Gastroesophageal sphincter (tissue), 4 donors: ENCODE measurements at regions not wholly inside any gene's neighbourhood (a gene's known extent, or its start where the extent isn't known, plus 50 kb on each side); places are given as distances from the start of the nearest gene placed in this dataset.

Experiments used
- ATAC-seq: fragments of 150-250 bp; one replicate; pipeline ENCODE4 v1.9.1; 2016; ENCODE audit warnings: mild to moderate bottlenecking, moderate library complexity
- H3K27ac ChIP-seq, 4 donors: fragments of 200-600 bp; sonication (generic) in 3 of 4; 1 replicate in 3 of 4; 2 replicates in 1 of 4; pipeline ENCODE4 v1.5.1; 2016 to 2019
- H3K27me3 ChIP-seq: fragments of 200-600 bp; sonication (generic); one replicate; pipeline ENCODE4 v1.5.1; 2019
- H3K36me3 ChIP-seq, 2 donors: fragments of 200-600 bp; sonication (generic); one replicate each; pipeline ENCODE4 v1.5.1; 2019; ENCODE audit warnings: control low read depth in 1 of 2
- H3K4me1 ChIP-seq, 3 donors: fragments of 200-600 bp; sonication (generic); 1 replicate in 2 of 3; 2 replicates in 1 of 3; pipeline ENCODE4 v1.5.1; 2016 to 2019; ENCODE audit warnings: control low read depth in 2 of 3
- H3K4me3 ChIP-seq, 2 donors: fragments of 200-600 bp; sonication (generic); one replicate each; pipeline ENCODE4 v1.5.1; 2019; ENCODE audit warnings: mild to moderate bottlenecking in 1 of 2, moderate library complexity in 1 of 2
- H3K9me3 ChIP-seq, 3 donors: fragments of 200-600 bp; sonication (generic); one replicate each; pipeline ENCODE4 v1.5.1; 2017 to 2019; ENCODE audit warnings: control low read depth in 2 of 3
- EP300 ChIP-seq: sonication (generic); formaldehyde crosslinking; IDR thresholded peaks from one replicate; pipeline ENCODE4 v1.6.1; 2017; ENCODE audit warnings: antibody characterized with exemption, mild to moderate bottlenecking
- POLR2A ChIP-seq, 2 donors: fragments of 450-650 bp; IDR thresholded peaks; one replicate each; pipeline ENCODE4 v1.6.1; 2017; ENCODE audit warnings: antibody characterized with exemption in 2 of 2, mild to moderate bottlenecking in 2 of 2, moderate library complexity in 1 of 2
- POLR2AphosphoS5 ChIP-seq: sonication (generic); formaldehyde crosslinking; IDR thresholded peaks from one replicate; pipeline ENCODE4 v1.6.1; 2017; ENCODE audit warnings: antibody characterized with exemption
- WGBS, 2 donors: methylation state at CpG; one replicate each; pipeline ENCODE4 v1.1.5; 2018; ENCODE audit warnings: low coverage in 1 of 2; 5-methylcytosine and 5-hydroxymethylcytosine counted together
- TF ChIP-seq, protein P1 (sequence below), 4 experiments: fragments of 200-600 bp in 2 of 4; fragments of 450-650 bp in 2 of 4; sonication (generic) in 1 of 4; IDR thresholded peaks; one replicate each; pipeline ENCODE4 v1.5.1; 2017 to 2019; ENCODE audit warnings: antibody characterized with exemption in 4 of 4, mild to moderate bottlenecking in 2 of 4, moderate library complexity in 2 of 4

DNA sequence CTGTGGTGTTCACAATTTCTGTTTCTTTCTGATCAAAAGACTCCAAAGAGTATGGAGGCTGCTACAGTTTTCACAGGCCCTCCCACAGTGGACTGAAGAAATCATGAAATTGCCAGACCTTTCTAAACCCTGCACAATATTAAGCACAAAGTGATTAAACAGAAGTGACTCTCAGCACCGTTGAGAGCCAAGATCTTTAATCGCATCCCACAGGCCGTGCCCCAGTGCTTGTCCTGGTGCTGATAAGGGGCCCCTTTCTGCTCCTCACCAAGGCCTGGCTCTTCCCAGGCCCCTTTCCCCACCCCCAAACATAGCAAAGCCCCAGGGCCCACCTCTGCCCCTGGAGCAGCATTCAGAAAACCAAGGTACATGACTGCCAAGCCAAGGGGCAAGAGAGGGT, 57.4 kb upstream of the BMAL1 start:
- Histone ChIP-seq H3K27me3 (no peaks in the 10 kb centered on the region), H3K4me1 (no peaks in the 10 kb centered on the region), H3K9me3 (no peaks in the 10 kb centered on the region), H3K4me3 (no peak overlapping the region), H3K27ac (no peak overlapping the region), H3K36me3 (no peaks in the 10 kb centered on the region)
- ATAC-seq, result no peak
- TF ChIP-seq EP300 (no peak), POLR2A (IDR thresholded peaks at IDR 0.05) (no peak), POLR2AphosphoS5 (no peak)
- TF ChIP-seq, protein P1, sequence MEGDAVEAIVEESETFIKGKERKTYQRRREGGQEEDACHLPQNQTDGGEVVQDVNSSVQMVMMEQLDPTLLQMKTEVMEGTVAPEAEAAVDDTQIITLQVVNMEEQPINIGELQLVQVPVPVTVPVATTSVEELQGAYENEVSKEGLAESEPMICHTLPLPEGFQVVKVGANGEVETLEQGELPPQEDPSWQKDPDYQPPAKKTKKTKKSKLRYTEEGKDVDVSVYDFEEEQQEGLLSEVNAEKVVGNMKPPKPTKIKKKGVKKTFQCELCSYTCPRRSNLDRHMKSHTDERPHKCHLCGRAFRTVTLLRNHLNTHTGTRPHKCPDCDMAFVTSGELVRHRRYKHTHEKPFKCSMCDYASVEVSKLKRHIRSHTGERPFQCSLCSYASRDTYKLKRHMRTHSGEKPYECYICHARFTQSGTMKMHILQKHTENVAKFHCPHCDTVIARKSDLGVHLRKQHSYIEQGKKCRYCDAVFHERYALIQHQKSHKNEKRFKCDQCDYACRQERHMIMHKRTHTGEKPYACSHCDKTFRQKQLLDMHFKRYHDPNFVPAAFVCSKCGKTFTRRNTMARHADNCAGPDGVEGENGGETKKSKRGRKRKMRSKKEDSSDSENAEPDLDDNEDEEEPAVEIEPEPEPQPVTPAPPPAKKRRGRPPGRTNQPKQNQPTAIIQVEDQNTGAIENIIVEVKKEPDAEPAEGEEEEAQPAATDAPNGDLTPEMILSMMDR (IDR thresholded peaks at IDR 0.05), result no peak
- WGBS, 2 donors, result no CpG with 5 or more reads among the region's 3 CpGs

DNA sequence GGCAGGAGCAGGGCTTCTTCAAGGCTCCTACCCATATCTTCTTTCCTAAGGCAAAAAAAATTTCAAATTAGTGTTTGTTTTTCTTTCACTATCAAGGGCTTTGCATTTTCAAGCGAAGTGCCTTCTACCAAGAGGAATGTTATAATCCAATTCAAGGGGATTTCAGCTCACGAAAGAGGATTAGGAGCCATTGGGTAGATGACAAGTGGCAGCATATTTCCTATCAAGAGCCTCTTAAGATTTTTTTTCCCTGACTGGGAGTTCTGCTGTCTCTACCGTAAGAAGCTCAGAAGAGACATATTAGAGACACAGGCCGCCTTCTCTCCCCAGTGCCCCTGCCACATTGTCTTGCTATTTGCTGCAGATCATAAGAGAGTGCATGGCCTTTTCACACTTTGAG, 55.9 kb upstream of the BMAL1 start:
- no peak for ATAC-seq
- WGBS, 2 donors, result 90 to 100% methylated on average over 1 to 4 of the region's 4 CpGs
- no peaks in the 10 kb centered on the region for H3K9me3 ChIP-seq
- no peaks in the 10 kb centered on the region for H3K36me3 ChIP-seq
- H3K27me3 ChIP-seq, result no peaks in the 10 kb centered on the region
- H3K4me1 ChIP-seq, result no peaks in the 10 kb centered on the region
- TF ChIP-seq POLR2A (IDR thresholded peaks at IDR 0.05), result no peak
- TF ChIP-seq POLR2AphosphoS5, result no peak
- TF ChIP-seq, protein P1 (IDR thresholded peaks at IDR 0.05), result no peak
- TF ChIP-seq EP300, result no peak
- no peak overlapping the region for H3K27ac ChIP-seq
- no peak overlapping the region for H3K4me3 ChIP-seq

DNA sequence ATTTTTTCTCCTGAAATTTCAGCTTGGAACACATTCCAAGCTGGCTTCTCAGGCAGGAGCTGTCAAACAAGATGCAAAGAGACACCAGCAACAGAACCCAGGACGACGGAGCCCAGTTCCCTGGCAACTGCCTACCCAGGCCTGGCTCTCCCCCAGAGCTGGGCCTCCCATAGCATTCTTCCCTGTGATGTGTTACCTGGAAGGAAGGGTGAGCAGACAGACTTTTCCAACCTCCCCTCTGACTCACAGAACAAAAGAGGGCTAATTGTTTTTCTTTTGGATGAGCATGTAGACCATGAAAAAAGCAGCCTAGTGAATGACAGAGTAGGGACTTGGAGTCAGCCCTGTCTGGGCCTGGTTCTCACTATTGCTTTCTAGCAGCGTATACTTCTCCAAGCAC, 55.3 kb upstream of the BMAL1 start:
- WGBS, 2 donors, result 57 to 89% methylated on average over 1 to 3 of the region's 3 CpGs
- ATAC-seq, result no peak
- no peak overlapping the region for H3K4me3 ChIP-seq
- TF ChIP-seq POLR2A (IDR thresholded peaks at IDR 0.05) (no peak), EP300 (no peak), POLR2AphosphoS5 (no peak)
- TF ChIP-seq, protein P1 (IDR thresholded peaks at IDR 0.05), result no peak
- no peak overlapping the region for H3K27ac ChIP-seq
- no peaks in the 10 kb centered on the region for H3K27me3 ChIP-seq
- H3K4me1 ChIP-seq, result no peaks in the 10 kb centered on the region
- H3K9me3 ChIP-seq, result no peaks in the 10 kb centered on the region
- H3K36me3 ChIP-seq, result no peaks in the 10 kb centered on the region

DNA sequence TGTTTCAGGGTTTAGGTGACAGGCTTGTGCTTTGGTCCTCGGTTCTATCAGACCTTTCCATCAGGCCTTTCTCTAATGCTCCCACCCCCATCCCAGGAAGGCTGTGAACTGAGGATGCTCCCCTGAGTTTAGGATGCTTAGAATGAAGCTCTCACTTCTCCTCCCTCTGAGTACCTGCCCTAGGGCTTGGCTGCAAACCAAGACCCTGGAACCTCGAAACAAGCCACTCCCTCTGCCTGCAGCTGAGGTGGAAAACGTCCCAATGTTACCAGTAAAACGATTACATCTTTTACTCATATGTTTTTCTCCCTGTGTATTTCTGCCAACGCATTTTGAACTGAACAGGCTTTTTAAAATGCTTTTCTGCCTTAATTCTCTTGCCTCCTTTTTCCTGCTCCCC, 54.5 kb upstream of the BMAL1 start:
- WGBS, 2 donors, result 49 to 52% methylated on average over 4 to 5 of the region's 5 CpGs
- Histone ChIP-seq H3K27me3 (no peaks in the 10 kb centered on the region), H3K9me3 (no peaks in the 10 kb centered on the region), H3K27ac (no peak overlapping the region), H3K4me1 (no peaks in the 10 kb centered on the region), H3K4me3 (no peak overlapping the region), H3K36me3 (no peaks in the 10 kb centered on the region)
- TF ChIP-seq, protein P1 (IDR thresholded peaks at IDR 0.05), result no peak
- TF ChIP-seq EP300 (no peak), POLR2AphosphoS5 (no peak)
- no peak for ATAC-seq

DNA sequence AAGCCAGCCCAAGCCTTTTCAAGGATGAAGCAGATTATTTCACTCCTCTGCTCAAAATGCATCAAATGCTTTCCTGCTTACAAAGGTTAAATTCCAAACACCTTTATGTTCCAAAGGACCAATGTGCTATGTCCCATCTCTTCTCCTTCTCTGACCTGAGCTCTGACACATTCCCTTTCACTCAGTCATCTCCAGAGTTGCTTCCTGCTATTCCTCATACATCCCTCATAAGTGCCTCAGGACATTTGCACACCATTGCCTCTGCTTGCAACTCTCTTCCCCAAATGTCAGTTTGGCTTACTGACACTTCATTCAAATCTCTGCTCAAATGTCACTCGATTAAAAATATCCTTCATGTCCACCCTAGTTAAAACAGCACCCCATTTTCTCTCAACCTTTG, 53.3 kb upstream of the BMAL1 start:
- Histone ChIP-seq H3K4me3 (no peak overlapping the region), H3K27ac (no peak overlapping the region), H3K27me3 (no peaks in the 10 kb centered on the region), H3K9me3 (no peaks in the 10 kb centered on the region), H3K36me3 (no peaks in the 10 kb centered on the region), H3K4me1 (peaks cover 0 to 8% (median 3%) of the 10 kb centered on the region in 3 donors)
- 63 to 100% methylated on average over 1 of the region's 1 CpG for WGBS, 2 donors
- TF ChIP-seq EP300 (no peak), POLR2A (IDR thresholded peaks at IDR 0.05) (no peak), POLR2AphosphoS5 (no peak)
- TF ChIP-seq, protein P1 (IDR thresholded peaks at IDR 0.05), result no peak
- no peak for ATAC-seq
